ENCODE measurements at regions not wholly inside any gene's neighbourhood (a gene's known extent, or its start where the extent isn't known, plus 50 kb on each side); places are given as distances from the start of the nearest gene placed in this dataset.

GRCh38 chr10:107715565-107715964 is 551.1 kb upstream of the SORCS1 start:
- H3K4me1 ChIP-seq (ENCODE audit: control insufficient read depth, insufficient read depth, low read length, poor library complexity, severe bottlenecking) = no peaks in the 10 kb centered on the region
- no peak overlapping the region for H3K4me3 ChIP-seq (ENCODE audit: extremely low read depth, insufficient read depth, low read length, poor library complexity, severe bottlenecking)
- no peaks in the 10 kb centered on the region for H3K36me3 ChIP-seq (ENCODE audit: control insufficient read depth, insufficient read depth, low read length)
- H3K9me3 ChIP-seq (ENCODE audit: control insufficient read depth, low read length) = no peaks in the 10 kb centered on the region
- 83% methylated on average over 2 of the region's 3 CpGs; no CpG with 5 or more reads in 1 of the 2 experiments for WGBS, 2 experiments (ENCODE audit: insufficient coverage in 2 of 2)
- no peak overlapping the region for H3K27ac ChIP-seq (ENCODE audit: low read depth, low read length, severe bottlenecking)

GRCh38 chr10:107708981-107709380 is 544.5 kb upstream of the SORCS1 start:
- WGBS, 2 experiments (ENCODE audit: insufficient coverage in 2 of 2) = 100% methylated on average over 1 of the region's 1 CpG; no CpG with 5 or more reads in 1 of the 2 experiments
- Histone ChIP-seq H3K9me3 (ENCODE audit: control insufficient read depth, low read length) (no peaks in the 10 kb centered on the region), H3K4me1 (ENCODE audit: control insufficient read depth, insufficient read depth, low read length, poor library complexity, severe bottlenecking) (no peaks in the 10 kb centered on the region), H3K4me3 (ENCODE audit: extremely low read depth, insufficient read depth, low read length, poor library complexity, severe bottlenecking) (no peak overlapping the region), H3K27ac (ENCODE audit: low read depth, low read length, severe bottlenecking) (no peak overlapping the region), H3K36me3 (ENCODE audit: control insufficient read depth, insufficient read depth, low read length) (no peaks in the 10 kb centered on the region)

DNA sequence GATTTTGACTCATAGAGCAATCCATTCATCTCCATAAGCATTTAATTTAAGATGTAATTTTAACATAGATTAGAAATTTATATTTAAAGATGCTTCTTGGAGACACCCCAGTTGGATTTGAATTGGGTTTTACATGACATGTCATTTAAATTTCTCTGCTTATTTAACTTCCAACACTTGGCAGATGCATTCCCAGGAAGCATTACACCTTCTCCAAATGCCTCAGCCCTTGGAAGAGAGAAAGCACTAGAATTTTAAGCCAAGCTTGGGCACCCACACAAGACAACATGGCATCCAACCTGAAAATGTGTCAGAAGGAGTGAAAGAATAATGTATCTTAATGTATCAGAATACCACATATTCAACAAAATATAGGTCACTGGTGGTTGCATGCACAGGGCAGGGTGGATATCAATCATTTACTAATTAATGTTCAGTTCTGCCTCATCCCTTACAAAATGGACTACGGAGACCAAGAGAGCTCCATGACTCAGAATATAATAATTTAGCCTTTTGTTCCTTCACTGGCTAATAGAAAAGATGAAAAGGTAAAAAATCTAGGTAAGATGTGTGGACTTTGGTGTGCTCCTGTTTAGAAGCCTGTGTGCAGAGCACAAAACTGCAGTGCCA is 541.7 kb upstream of the SORCS1 start:
- no CpG with 5 or more reads among the region's 1 CpG for WGBS, 2 experiments (ENCODE audit: insufficient coverage in 2 of 2)
- Histone ChIP-seq H3K4me1 (ENCODE audit: control insufficient read depth, insufficient read depth, low read length, poor library complexity, severe bottlenecking) (no peaks in the 10 kb centered on the region), H3K4me3 (ENCODE audit: extremely low read depth, insufficient read depth, low read length, poor library complexity, severe bottlenecking) (no peak overlapping the region), H3K36me3 (ENCODE audit: control insufficient read depth, insufficient read depth, low read length) (no peaks in the 10 kb centered on the region), H3K9me3 (ENCODE audit: control insufficient read depth, low read length) (no peaks in the 10 kb centered on the region), H3K27ac (ENCODE audit: low read depth, low read length, severe bottlenecking) (no peak overlapping the region)

- Histone ChIP-seq H3K4me3 (ENCODE audit: extremely low read depth, insufficient read depth, low read length, poor library complexity, severe bottlenecking) (no peak overlapping the region), H3K4me1 (ENCODE audit: control insufficient read depth, insufficient read depth, low read length, poor library complexity, severe bottlenecking) (no peaks in the 10 kb centered on the region), H3K9me3 (ENCODE audit: control insufficient read depth, low read length) (no peaks in the 10 kb centered on the region), H3K36me3 (ENCODE audit: control insufficient read depth, insufficient read depth, low read length) (no peaks in the 10 kb centered on the region), H3K27ac (ENCODE audit: low read depth, low read length, severe bottlenecking) (no peak overlapping the region)
Observed at GRCh38 chr10:107701943-107702342, 537.4 kb upstream of the SORCS1 start.

- no peak overlapping the region for H3K27ac ChIP-seq (ENCODE audit: low read depth, low read length, severe bottlenecking)
- no peaks in the 10 kb centered on the region for H3K4me1 ChIP-seq (ENCODE audit: control insufficient read depth, insufficient read depth, low read length, poor library complexity, severe bottlenecking)
- no peak overlapping the region for H3K4me3 ChIP-seq (ENCODE audit: extremely low read depth, insufficient read depth, low read length, poor library complexity, severe bottlenecking)
- no CpG with 5 or more reads among the region's 1 CpG for whole genome bisulfite sequencing, 2 experiments (ENCODE audit: insufficient coverage in 2 of 2)
- no peaks in the 10 kb centered on the region for H3K36me3 ChIP-seq (ENCODE audit: control insufficient read depth, insufficient read depth, low read length)
- no peaks in the 10 kb centered on the region for H3K9me3 ChIP-seq (ENCODE audit: control insufficient read depth, low read length)
Observed at GRCh38 chr10:107692072-107692471, 527.6 kb upstream of the SORCS1 start.

DNA sequence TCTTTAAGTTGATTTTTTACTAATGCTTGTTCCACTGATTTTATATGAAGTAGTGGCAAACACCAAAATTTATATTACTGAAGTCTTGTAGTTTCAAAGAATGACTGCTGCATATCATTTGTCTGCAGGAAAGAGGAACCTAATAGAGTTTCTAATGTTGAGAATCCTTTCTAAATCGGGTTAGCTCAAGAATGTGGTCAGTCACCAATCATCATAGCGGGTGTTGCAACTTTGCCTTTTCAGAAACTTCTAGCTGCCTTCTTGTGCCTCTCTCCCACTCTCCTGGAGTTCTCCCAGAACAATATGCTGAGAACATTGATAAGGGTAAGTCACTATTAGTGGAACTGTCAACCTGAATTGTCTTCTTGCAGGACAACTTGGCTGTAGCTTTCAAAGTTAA is 524.8 kb upstream of the SORCS1 start:
- no peaks in the 10 kb centered on the region for H3K9me3 ChIP-seq (ENCODE audit: control insufficient read depth, low read length)
- H3K27ac ChIP-seq (ENCODE audit: low read depth, low read length, severe bottlenecking) = no peak overlapping the region
- H3K4me1 ChIP-seq (ENCODE audit: control insufficient read depth, insufficient read depth, low read length, poor library complexity, severe bottlenecking) = no peaks in the 10 kb centered on the region
- H3K36me3 ChIP-seq (ENCODE audit: control insufficient read depth, insufficient read depth, low read length) = no peaks in the 10 kb centered on the region
- WGBS, 2 experiments (ENCODE audit: insufficient coverage in 2 of 2) = 75% methylated on average over 2 of the region's 2 CpGs; no CpG with 5 or more reads in 1 of the 2 experiments
- H3K4me3 ChIP-seq (ENCODE audit: extremely low read depth, insufficient read depth, low read length, poor library complexity, severe bottlenecking) = no peak overlapping the region

DNA sequence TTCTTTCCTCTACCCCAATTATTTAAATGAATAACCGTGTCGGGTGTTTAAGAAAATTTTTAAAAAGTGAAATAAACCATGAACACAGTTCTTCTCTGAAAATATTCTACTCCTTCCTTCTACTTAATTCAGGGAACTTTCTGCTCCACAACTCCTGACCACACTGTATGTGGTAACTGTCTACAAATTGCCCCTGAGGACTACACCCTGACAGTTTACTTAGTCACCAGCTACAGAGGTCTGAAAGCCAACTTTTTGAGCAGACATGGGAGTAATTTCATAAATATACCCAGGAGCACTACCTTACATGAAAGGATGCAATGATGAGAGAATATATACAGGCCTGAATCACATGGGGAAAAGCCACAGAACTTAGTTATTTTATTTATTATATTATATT is 523.2 kb upstream of the SORCS1 start:
- H3K9me3 ChIP-seq (ENCODE audit: control insufficient read depth, low read length) = no peaks in the 10 kb centered on the region
- H3K4me1 ChIP-seq (ENCODE audit: control insufficient read depth, insufficient read depth, low read length, poor library complexity, severe bottlenecking) = no peaks in the 10 kb centered on the region
- no peak overlapping the region for H3K27ac ChIP-seq (ENCODE audit: low read depth, low read length, severe bottlenecking)
- no peak overlapping the region for H3K4me3 ChIP-seq (ENCODE audit: extremely low read depth, insufficient read depth, low read length, poor library complexity, severe bottlenecking)
- no peaks in the 10 kb centered on the region for H3K36me3 ChIP-seq (ENCODE audit: control insufficient read depth, insufficient read depth, low read length)
- no CpG with 5 or more reads among the region's 2 CpGs for WGBS, 2 experiments (ENCODE audit: insufficient coverage in 2 of 2)

DNA sequence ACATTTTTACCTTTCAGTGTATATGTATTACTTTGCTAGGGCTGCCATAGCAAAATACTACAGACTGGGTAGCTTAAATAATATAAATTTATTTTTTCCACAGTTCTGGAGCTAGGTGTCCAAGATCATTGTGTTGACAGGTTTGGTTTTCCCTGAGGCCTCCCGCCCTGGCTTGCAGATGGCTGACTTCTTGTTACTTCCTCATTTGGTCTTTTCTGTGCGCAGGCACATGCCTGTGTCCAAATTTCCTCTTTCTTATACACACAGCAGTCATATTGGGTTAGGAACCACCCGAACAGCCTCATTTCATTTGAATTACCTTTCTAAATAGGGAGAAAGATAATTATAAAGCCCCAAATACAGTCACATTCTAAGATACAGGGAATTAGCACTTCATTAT is 521.6 kb upstream of the SORCS1 start:
- Histone ChIP-seq H3K27ac (ENCODE audit: low read depth, low read length, severe bottlenecking) (no peak overlapping the region), H3K36me3 (ENCODE audit: control insufficient read depth, insufficient read depth, low read length) (no peaks in the 10 kb centered on the region), H3K4me1 (ENCODE audit: control insufficient read depth, insufficient read depth, low read length, poor library complexity, severe bottlenecking) (no peaks in the 10 kb centered on the region), H3K4me3 (ENCODE audit: extremely low read depth, insufficient read depth, low read length, poor library complexity, severe bottlenecking) (no peak overlapping the region), H3K9me3 (ENCODE audit: control insufficient read depth, low read length) (no peaks in the 10 kb centered on the region)
- WGBS, 2 experiments (ENCODE audit: insufficient coverage in 2 of 2) = 57 to 100% methylated on average over 1 to 2 of the region's 3 CpGs

GRCh38 chr10:107671960-107672359 is 507.5 kb upstream of the SORCS1 start:
- Histone ChIP-seq H3K4me1 (ENCODE audit: control insufficient read depth, insufficient read depth, low read length, poor library complexity, severe bottlenecking) (no peaks in the 10 kb centered on the region), H3K27ac (ENCODE audit: low read depth, low read length, severe bottlenecking) (no peak overlapping the region), H3K36me3 (ENCODE audit: control insufficient read depth, insufficient read depth, low read length) (no peaks in the 10 kb centered on the region), H3K9me3 (ENCODE audit: control insufficient read depth, low read length) (no peaks in the 10 kb centered on the region), H3K4me3 (ENCODE audit: extremely low read depth, insufficient read depth, low read length, poor library complexity, severe bottlenecking) (no peak overlapping the region)

- no peak overlapping the region for H3K27ac ChIP-seq (ENCODE audit: low read depth, low read length, severe bottlenecking)
- no peaks in the 10 kb centered on the region for H3K36me3 ChIP-seq (ENCODE audit: control insufficient read depth, insufficient read depth, low read length)
- no peaks in the 10 kb centered on the region for H3K9me3 ChIP-seq (ENCODE audit: control insufficient read depth, low read length)
- no peak overlapping the region for H3K4me3 ChIP-seq (ENCODE audit: extremely low read depth, insufficient read depth, low read length, poor library complexity, severe bottlenecking)
- 71% methylated on average over 1 of the region's 5 CpGs; no CpG with 5 or more reads in 1 of the 2 experiments for WGBS, 2 experiments (ENCODE audit: insufficient coverage in 2 of 2)
- no peaks in the 10 kb centered on the region for H3K4me1 ChIP-seq (ENCODE audit: control insufficient read depth, insufficient read depth, low read length, poor library complexity, severe bottlenecking)
Observed at GRCh38 chr10:107666214-107666613, 501.7 kb upstream of the SORCS1 start.

- WGBS, 2 experiments (ENCODE audit: insufficient coverage in 2 of 2) = 100% methylated on average over 2 of the region's 4 CpGs
- H3K4me3 ChIP-seq (ENCODE audit: extremely low read depth, insufficient read depth, low read length, poor library complexity, severe bottlenecking) = no peak overlapping the region
- H3K9me3 ChIP-seq (ENCODE audit: control insufficient read depth, low read length) = no peaks in the 10 kb centered on the region
- no peak overlapping the region for H3K27ac ChIP-seq (ENCODE audit: low read depth, low read length, severe bottlenecking)
- no peaks in the 10 kb centered on the region for H3K4me1 ChIP-seq (ENCODE audit: control insufficient read depth, insufficient read depth, low read length, poor library complexity, severe bottlenecking)
- no peaks in the 10 kb centered on the region for H3K36me3 ChIP-seq (ENCODE audit: control insufficient read depth, insufficient read depth, low read length)
Observed at GRCh38 chr10:107665459-107665858, 501.0 kb upstream of the SORCS1 start.

All from mesodermal cell (in vitro differentiated cells).